Central memory CD8-positive, alpha-beta T cell (primary cell): ENCODE measurements at regions not wholly inside any gene's neighbourhood (a gene's known extent, or its start where the extent isn't known, plus 50 kb on each side); places are given as distances from the start of the nearest gene placed in this dataset.
"Not testable (repeated sequence)": the region's sequence is repeated elsewhere in the genome, so short reads cannot be mapped to it uniquely, and the experiment has no call there.

ENCODE experiments used
- ATAC-seq: fragments of 150-1000 bp; cut with Tn5 transposase; replicated peaks from 2 replicates; pipeline ENCODE4 v1.10.0; 2022; ENCODE audit warnings: mild to moderate bottlenecking, moderate FRiP score, moderate number of reproducible peaks; ENCODE audit not compliant: poor library complexity, severe bottlenecking; ENCODE audit errors: extremely low read depth
- DNase-seq, 2 donors: peaks; one replicate each; pipeline ENCODE4 v3.0.0; 2021; ENCODE audit warnings: low spot score in 2 of 2
- H3K27ac Mint-ChIP-seq: one replicate; pipeline ENCODE4 v1.8.0; 2022; ENCODE audit warnings: low read depth, mild to moderate bottlenecking, moderate library complexity, mixed read lengths
- H3K27me3 Mint-ChIP-seq: one replicate; pipeline ENCODE4 v1.8.0; 2022; ENCODE audit warnings: mixed read lengths
- H3K36me3 Mint-ChIP-seq: one replicate; pipeline ENCODE4 v1.8.0; 2022; ENCODE audit warnings: mild to moderate bottlenecking, moderate library complexity, mixed read lengths; ENCODE audit not compliant: insufficient read depth
- H3K4me1 Mint-ChIP-seq: one replicate; pipeline ENCODE4 v1.8.0; 2022; ENCODE audit warnings: mixed read lengths
- H3K4me3 Mint-ChIP-seq: one replicate; pipeline ENCODE4 v1.8.0; 2022; ENCODE audit warnings: mild to moderate bottlenecking, moderate library complexity, mixed read lengths
- H3K9me3 Mint-ChIP-seq: one replicate; pipeline ENCODE4 v1.8.0; 2022; ENCODE audit warnings: mixed read lengths

GRCh38 chr3:30527186-30527585 lies 79.2 kb upstream of the TGFBR2 start:
- no peak for DNase-seq
- Mint-ChIP-seq H3K4me1 (peaks cover 7% of the 10 kb centered on the region), H3K9me3 (no peaks in the 10 kb centered on the region), H3K36me3 (no peaks in the 10 kb centered on the region), H3K27me3 (no peaks in the 10 kb centered on the region), H3K27ac (no peak overlapping the region), H3K4me3 (no peak overlapping the region)
- ATAC-seq, result no peak

DNA sequence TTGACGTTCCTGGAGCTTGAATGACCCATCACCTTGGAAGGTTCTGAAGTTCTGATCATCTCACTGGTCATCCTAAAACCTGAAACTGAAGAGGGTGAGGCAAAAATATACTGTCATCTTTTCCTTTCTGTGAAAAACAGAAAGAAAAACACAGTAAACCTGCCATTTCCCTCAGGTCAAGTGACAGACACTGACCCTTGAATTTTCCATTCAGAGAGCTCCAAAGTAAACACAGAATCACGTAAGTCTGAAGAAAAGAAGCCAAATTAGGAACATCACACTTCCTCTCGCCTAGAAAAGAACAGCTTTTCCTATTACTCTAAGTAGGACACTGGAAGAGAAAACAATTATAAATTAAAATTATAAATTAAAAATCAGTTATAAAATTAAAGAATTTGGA lies 78.7 kb upstream of the TGFBR2 start:
- DNase-seq, result no peak
- Mint-ChIP-seq H3K27me3 (no peaks in the 10 kb centered on the region), H3K9me3 (no peaks in the 10 kb centered on the region), H3K4me1 (peaks cover 7% of the 10 kb centered on the region), H3K36me3 (no peaks in the 10 kb centered on the region), H3K4me3 (no peak overlapping the region), H3K27ac (no peak overlapping the region)
- ATAC-seq, result no peak

DNA sequence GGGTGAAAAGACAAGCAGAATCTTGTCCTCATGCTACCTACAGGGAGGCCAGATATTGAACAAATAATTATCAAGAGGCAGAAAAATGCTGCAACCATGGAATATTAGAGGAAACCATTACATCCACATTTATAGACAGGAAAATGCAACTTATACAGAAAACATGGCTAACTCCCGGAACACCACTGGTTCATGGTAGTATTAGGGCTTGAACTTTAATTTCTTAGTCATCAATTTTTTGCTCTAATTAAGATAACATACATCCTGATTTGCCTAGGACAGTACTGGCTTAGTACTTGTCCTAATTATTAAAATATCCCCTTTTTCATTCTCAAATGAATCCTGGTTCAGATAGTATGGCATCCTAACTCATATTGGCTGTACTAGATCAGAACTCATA lies 76.3 kb upstream of the TGFBR2 start:
- ATAC-seq (no peak), DNase-seq (no peak)
- Mint-ChIP-seq H3K27ac (no peak overlapping the region), H3K27me3 (no peaks in the 10 kb centered on the region), H3K4me3 (no peak overlapping the region), H3K9me3 (no peaks in the 10 kb centered on the region), H3K36me3 (no peaks in the 10 kb centered on the region), H3K4me1 (no peaks in the 10 kb centered on the region)

DNA sequence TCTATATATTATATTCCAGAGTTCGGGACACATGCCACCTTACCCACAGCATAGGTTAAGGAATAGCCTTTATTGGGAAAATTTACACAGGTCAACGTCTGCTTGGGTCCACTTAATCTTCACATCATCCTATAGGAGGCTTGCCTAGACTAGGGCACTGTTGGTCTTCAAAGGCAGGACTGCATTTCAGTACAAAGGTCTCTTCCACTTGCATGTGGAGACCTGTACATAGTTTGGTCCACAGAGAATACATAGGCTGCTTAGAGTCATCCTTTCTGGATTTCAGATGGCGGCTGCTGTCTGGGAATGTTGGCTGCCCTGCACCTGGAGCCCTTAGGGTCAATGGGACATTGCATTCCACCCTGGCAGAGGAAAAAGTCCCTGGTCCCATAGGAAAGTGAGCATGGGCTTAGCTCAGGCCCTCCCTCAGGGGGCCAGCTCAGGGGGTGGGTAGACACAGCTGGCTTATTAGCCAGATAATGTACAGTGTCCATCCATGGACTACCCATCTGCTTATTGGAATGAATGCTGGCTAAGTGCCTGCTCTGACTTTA lies 75.3 kb upstream of the TGFBR2 start:
- no peaks in the 10 kb centered on the region for H3K27me3 Mint-ChIP-seq
- no peaks in the 10 kb centered on the region for H3K4me1 Mint-ChIP-seq
- ATAC-seq, result no peak
- H3K27ac Mint-ChIP-seq, result no peak overlapping the region
- no peaks in the 10 kb centered on the region for H3K36me3 Mint-ChIP-seq
- DNase-seq, result no peak
- H3K9me3 Mint-ChIP-seq, result no peaks in the 10 kb centered on the region
- H3K4me3 Mint-ChIP-seq, result no peak overlapping the region

DNA sequence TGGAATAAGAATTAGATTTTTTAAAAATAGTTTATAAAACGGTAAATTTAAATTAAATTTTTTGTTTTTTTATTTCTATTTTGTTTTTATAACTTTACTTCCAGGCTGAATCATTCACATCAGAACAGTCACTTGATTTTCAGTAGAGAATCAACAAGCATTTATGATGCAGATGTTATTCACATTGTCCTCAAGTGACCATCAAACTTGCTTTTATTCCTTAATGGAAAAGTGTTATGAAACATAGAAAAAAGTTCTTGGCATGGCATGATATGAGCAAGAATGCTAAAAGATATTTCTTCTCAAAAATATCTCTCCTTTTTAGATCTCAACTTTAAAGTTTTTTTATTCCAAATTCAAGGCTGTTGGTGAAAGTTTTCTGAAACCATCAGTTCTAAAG lies 70.9 kb upstream of the TGFBR2 start:
- H3K36me3 Mint-ChIP-seq, result no peaks in the 10 kb centered on the region
- H3K27me3 Mint-ChIP-seq, result no peaks in the 10 kb centered on the region
- no peak overlapping the region for H3K4me3 Mint-ChIP-seq
- H3K4me1 Mint-ChIP-seq, result peaks cover 6% of the 10 kb centered on the region
- H3K9me3 Mint-ChIP-seq, result no peaks in the 10 kb centered on the region
- ATAC-seq (no peak), DNase-seq (no peak)
- no peak overlapping the region for H3K27ac Mint-ChIP-seq

GRCh38 chr3:30538791-30539190 lies 67.6 kb upstream of the TGFBR2 start:
- H3K27ac Mint-ChIP-seq, result no peak overlapping the region
- DNase-seq, result no peak
- peaks cover 6% of the 10 kb centered on the region for H3K4me1 Mint-ChIP-seq
- ATAC-seq, result no peak
- H3K9me3 Mint-ChIP-seq, result no peaks in the 10 kb centered on the region
- no peaks in the 10 kb centered on the region for H3K36me3 Mint-ChIP-seq
- no peaks in the 10 kb centered on the region for H3K27me3 Mint-ChIP-seq
- H3K4me3 Mint-ChIP-seq, result no peak overlapping the region

- no peaks in the 10 kb centered on the region for H3K9me3 Mint-ChIP-seq
- H3K4me1 Mint-ChIP-seq, result peaks cover 6% of the 10 kb centered on the region
- no peak overlapping the region for H3K27ac Mint-ChIP-seq
- DNase-seq (no peak), ATAC-seq (no peak)
- H3K27me3 Mint-ChIP-seq, result no peaks in the 10 kb centered on the region
- no peak overlapping the region for H3K4me3 Mint-ChIP-seq
- no peaks in the 10 kb centered on the region for H3K36me3 Mint-ChIP-seq
These were observed 67.2 kb upstream of the TGFBR2 start for GRCh38 chr3:30539206-30539605.

DNA sequence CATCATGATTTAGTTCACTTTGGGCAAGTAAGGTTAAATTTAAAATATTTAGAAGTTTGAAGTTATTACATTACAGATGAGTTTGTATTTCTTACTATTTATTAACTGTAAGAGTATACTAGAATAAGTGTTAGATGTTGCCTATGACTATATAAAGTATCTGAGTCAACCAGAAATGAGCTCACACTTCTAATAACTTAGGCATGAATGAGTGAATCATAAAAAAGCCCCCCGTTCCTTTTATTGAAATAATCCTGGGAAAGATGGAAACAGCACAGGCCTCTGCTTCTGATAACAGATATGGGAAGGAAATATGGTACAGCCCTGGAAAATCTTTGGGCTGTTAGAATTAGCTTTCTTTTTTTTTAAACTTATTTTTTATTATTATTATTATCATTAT lies 66.6 kb upstream of the TGFBR2 start:
- Mint-ChIP-seq H3K36me3 (no peaks in the 10 kb centered on the region), H3K27me3 (no peaks in the 10 kb centered on the region), H3K9me3 (no peaks in the 10 kb centered on the region), H3K4me1 (peaks cover 6% of the 10 kb centered on the region), H3K27ac (no peak overlapping the region), H3K4me3 (no peak overlapping the region)
- no peak for ATAC-seq
- DNase-seq, result no peak

- H3K36me3 Mint-ChIP-seq, H3K4me1 Mint-ChIP-seq, H3K9me3 Mint-ChIP-seq, ATAC-seq, H3K27me3 Mint-ChIP-seq, H3K27ac Mint-ChIP-seq, DNase-seq, H3K4me3 Mint-ChIP-seq: not testable (repeated sequence)
These were observed 65.2 kb upstream of the TGFBR2 start for GRCh38 chr3:30541156-30541555.

GRCh38 chr3:30542897-30543296 lies 63.5 kb upstream of the TGFBR2 start:
- Mint-ChIP-seq H3K4me3 (no peak overlapping the region), H3K27me3 (no peaks in the 10 kb centered on the region), H3K27ac (no peak overlapping the region), H3K4me1 (no peaks in the 10 kb centered on the region), H3K36me3 (no peaks in the 10 kb centered on the region), H3K9me3 (no peaks in the 10 kb centered on the region)
- ATAC-seq, result no peak
- DNase-seq, result no peak

GRCh38 chr3:30544812-30545211 lies 61.6 kb upstream of the TGFBR2 start:
- no peaks in the 10 kb centered on the region for H3K36me3 Mint-ChIP-seq
- ATAC-seq (no peak), DNase-seq (no peak)
- H3K4me1 Mint-ChIP-seq, result no peaks in the 10 kb centered on the region
- no peaks in the 10 kb centered on the region for H3K27me3 Mint-ChIP-seq
- no peaks in the 10 kb centered on the region for H3K9me3 Mint-ChIP-seq
- no peak overlapping the region for H3K4me3 Mint-ChIP-seq
- no peak overlapping the region for H3K27ac Mint-ChIP-seq

DNA sequence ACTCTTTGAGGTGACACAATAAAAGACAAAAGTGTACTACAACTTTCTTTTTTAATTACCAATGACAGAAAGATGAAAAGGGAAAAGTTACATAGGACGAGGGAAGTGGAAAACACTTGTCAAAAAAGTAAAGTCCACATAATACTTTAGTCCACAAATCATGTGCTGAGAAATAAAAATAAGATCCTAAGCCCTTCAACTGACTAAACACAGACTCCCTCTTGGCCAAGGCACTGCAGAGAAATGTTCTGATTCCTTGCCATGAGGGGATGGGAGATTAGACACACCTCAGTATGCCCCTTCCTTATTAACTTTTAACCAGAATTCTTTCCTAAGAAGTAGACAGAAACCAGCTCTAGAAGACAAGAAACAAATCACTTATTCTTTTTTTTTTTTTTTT lies 59.5 kb upstream of the TGFBR2 start:
- Mint-ChIP-seq H3K27me3 (no peaks in the 10 kb centered on the region), H3K9me3 (no peaks in the 10 kb centered on the region), H3K36me3 (peaks cover 1% of the 10 kb centered on the region), H3K4me3 (no peak overlapping the region), H3K27ac (no peak overlapping the region), H3K4me1 (no peaks in the 10 kb centered on the region)
- DNase-seq, result no peak
- no peak for ATAC-seq

GRCh38 chr3:30547716-30548115 lies 58.7 kb upstream of the TGFBR2 start:
- H3K4me1 Mint-ChIP-seq, result no peaks in the 10 kb centered on the region
- H3K4me3 Mint-ChIP-seq, result no peak overlapping the region
- DNase-seq (no peak), ATAC-seq (no peak)
- no peak overlapping the region for H3K27ac Mint-ChIP-seq
- peaks cover 1% of the 10 kb centered on the region for H3K36me3 Mint-ChIP-seq
- H3K27me3 Mint-ChIP-seq, result no peaks in the 10 kb centered on the region
- no peaks in the 10 kb centered on the region for H3K9me3 Mint-ChIP-seq

DNA sequence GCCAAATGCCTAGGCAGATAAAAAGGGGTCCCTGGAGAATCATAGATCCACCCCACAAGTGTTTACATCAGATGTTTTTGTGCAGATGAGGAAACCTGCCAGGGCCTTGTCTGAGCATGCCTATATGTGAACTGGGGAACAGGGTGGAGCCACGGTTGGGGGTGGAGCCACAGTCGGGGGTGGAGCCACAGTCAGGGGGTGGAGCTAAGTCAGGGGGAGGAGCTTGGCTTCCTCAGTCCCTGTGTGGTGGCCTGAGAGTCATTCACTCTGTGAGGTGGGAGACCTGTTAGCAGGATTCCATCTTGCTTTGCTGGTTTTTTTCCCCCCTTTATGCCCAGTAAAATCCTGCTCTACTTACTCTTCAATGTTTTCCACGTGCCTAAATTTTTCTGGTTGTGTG lies 57.8 kb upstream of the TGFBR2 start:
- Mint-ChIP-seq H3K27ac (no peak overlapping the region), H3K4me3 (no peak overlapping the region), H3K27me3 (no peaks in the 10 kb centered on the region), H3K4me1 (no peaks in the 10 kb centered on the region), H3K36me3 (peaks cover 1% of the 10 kb centered on the region), H3K9me3 (no peaks in the 10 kb centered on the region)
- ATAC-seq (no peak), DNase-seq (no peak)
